H54 (cell line): ENCODE measurements at regions not wholly inside any gene's neighbourhood (a gene's known extent, or its start where the extent isn't known, plus 50 kb on each side); places are given as distances from the start of the nearest gene placed in this dataset.

Experiments
- DNase-seq: peaks from one replicate; pipeline ENCODE4 v3.0.0; 2011; ENCODE audit warnings: low spot score, mixed read lengths; ENCODE audit not compliant: insufficient read length
- FAIRE-seq: peaks from 3 replicates; lab custom pipeline; 2011; peaks lifted over from hg19 to GRCh38; lab: Jason Lieb, UNC
- POLR2A ChIP-seq: IDR thresholded peaks from 2 replicates; pipeline ENCODE4 v1.6.1; 2011; ENCODE audit warnings: low read depth, mild to moderate bottlenecking, low read length

DNA sequence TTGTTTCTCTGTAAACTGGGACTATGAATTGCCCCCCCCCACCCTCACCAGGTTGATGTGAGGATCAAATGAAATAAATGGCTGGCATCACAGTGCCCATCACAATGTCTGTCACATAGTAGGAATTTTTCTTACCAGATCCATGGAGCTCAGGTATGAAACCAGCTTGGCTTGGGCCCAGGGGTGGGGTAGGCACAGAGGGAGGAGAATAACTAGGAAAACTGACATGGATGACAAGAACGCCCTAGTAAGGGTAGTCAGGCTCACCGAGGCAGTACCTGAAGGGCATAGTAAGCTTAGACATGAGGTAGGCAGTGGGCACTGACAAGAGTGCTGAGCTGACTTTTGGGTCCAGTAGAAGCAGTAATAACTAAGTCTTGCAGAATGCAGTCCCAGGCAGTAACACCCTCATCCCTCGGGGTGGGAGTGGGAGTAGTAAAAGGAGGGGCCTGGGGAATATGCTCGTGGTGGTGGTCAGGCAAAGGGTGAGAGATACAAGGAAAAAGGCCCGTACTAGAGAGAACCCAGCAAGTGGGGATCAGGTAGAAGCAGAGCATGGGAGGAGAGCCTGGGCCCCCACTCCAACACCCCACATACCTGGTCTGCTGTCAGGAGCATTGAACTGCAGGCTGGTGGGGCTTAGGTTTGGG is 155.9 kb upstream of the PJA1 start:
- no peak for TF ChIP-seq POLR2A
- no peak for DNase-seq
- FAIRE-seq, result no peak

DNA sequence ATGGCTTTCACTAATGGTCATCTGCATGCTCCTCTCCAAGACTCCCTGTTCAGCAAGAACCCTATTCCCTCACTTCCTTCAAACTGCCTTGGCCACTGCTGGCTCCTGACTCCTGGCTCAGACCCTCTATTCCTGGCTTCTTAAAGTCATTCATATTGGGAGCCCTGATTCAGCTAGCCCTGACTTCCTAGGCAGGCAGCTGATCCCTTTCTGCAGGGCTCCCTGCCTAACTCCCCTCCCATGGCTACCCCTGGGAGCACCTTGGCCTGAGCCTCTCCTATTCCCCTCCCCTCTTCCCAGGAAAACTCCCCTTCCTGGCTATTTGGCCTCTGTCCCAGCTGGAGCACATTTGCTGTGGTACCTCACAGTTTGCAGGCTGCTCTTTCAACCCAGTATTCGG is 154.9 kb upstream of the PJA1 start:
- FAIRE-seq, result no peak
- DNase-seq, result no peak
- TF ChIP-seq POLR2A, result no peak

- TF ChIP-seq POLR2A, result no peak
- FAIRE-seq, result no peak
- no peak for DNase-seq
Observed at GRCh38 chrX:69319376-69319775, 154.1 kb upstream of the PJA1 start.

GRCh38 chrX:69318651-69319340 is 153.5 kb upstream of the PJA1 start:
- DNase-seq (no peak), FAIRE-seq (no peak)
- TF ChIP-seq POLR2A, result no peak

DNA sequence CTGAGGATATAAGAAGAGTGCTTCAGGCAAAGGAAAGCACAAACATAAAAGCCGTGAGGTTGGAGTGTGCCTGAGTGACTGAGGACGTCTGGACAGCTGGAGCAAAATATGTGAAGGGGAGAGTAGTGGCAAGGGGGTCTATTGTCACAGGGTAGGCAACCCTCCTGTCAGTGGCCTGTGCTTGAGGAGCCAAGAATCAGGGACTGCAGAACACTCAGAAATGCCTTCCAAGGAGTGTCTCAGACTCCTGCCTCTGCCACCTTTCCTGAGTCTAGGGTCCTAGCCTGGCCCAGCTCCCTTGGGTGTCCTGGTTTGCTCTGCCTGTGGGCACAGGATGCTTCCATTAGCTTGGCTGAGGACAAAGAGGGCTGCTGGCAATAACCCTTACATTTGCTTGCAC is 152.5 kb upstream of the PJA1 start:
- FAIRE-seq, result no peak
- no peak for DNase-seq
- TF ChIP-seq POLR2A, result no peak

DNA sequence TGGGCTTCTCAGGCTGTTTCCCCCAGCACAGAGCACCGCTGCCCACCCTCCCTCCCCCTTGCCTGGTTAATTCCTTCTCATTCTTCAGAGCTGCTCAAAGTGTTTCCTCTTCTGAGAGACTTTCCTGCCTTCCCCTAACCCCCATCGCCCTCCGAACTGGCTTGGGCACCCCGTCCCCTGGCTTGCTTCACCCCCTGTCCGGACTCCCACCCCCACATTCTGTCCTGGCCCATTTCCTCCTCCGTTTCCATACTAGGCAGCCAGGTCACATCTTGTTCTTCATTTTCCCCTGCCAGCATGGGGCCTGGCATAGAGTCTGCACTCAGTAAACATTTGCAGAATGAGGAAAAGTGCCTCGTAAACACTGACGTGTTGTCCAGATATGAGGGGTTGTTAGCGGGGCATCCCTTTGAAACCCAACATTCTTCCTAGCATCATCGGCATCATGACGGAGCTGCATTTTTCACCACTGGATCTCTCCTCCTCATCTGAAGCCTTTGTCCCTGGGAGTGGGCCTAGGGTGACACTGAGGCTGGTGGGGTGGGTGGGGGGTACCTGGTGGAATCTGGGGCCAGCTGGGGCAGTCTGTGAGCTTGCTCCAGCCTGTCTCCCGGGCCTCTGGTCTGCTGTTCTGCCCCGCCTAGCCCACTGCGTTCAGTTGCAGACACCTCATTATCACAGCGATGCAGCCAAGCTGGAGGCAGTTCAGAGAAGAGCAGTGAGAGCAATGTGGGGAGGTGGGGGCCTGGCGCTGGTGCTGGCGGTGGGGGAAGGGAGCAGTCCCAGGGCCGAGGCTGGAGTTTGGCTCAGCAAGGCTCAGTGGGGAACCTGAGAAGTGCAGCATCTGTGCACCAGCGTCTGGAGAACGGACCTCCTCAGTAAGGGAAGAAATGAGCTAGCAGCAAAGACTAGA is 149.4 kb upstream of the PJA1 start:
- DNase-seq, result no peak
- no peak for FAIRE-seq
- no peak for TF ChIP-seq POLR2A

GRCh38 chrX:69313617-69314290 is 148.5 kb upstream of the PJA1 start:
- TF ChIP-seq POLR2A, result no peak
- FAIRE-seq (no peak), DNase-seq (no peak)

- FAIRE-seq (no peak), DNase-seq (no peak)
- TF ChIP-seq POLR2A, result no peak
Observed at GRCh38 chrX:69311936-69312670, 146.8 kb upstream of the PJA1 start.

GRCh38 chrX:69309074-69309792 is 144.0 kb upstream of the PJA1 start:
- no peak for FAIRE-seq
- DNase-seq, result no peak
- TF ChIP-seq POLR2A, result no peak

- TF ChIP-seq POLR2A, result no peak
- DNase-seq (no peak), FAIRE-seq (no peak)
Observed at GRCh38 chrX:69307756-69308155, 142.5 kb upstream of the PJA1 start.

- no peak for DNase-seq
- no peak for TF ChIP-seq POLR2A
- FAIRE-seq, result no peak
Observed at GRCh38 chrX:69307029-69307428, 141.8 kb upstream of the PJA1 start.

GRCh38 chrX:69306063-69306404 is 140.8 kb upstream of the PJA1 start:
- DNase-seq, result no peak
- no peak for FAIRE-seq
- no peak for TF ChIP-seq POLR2A
